22Rv1 (cell line): ENCODE measurements at regions not wholly inside any gene's neighbourhood (a gene's known extent, or its start where the extent isn't known, plus 50 kb on each side); places are given as distances from the start of the nearest gene placed in this dataset.

Experiments used
- H3K27ac ChIP-seq: fragments of 450-650 bp; 2 replicates; pipeline ENCODE4 v1.5.1; 2017
- ZFX ChIP-seq: fragments of 450-650 bp; IDR thresholded peaks from 2 replicates; pipeline ENCODE4 v1.6.1; 2017; ENCODE audit warnings: antibody characterized with exemption, borderline replicate concordance
- TF ChIP-seq, protein P1 (sequence below): fragments of 450-650 bp; IDR thresholded peaks from 2 replicates; pipeline ENCODE4 v1.5.1; 2017; ENCODE audit warnings: mild to moderate bottlenecking

DNA sequence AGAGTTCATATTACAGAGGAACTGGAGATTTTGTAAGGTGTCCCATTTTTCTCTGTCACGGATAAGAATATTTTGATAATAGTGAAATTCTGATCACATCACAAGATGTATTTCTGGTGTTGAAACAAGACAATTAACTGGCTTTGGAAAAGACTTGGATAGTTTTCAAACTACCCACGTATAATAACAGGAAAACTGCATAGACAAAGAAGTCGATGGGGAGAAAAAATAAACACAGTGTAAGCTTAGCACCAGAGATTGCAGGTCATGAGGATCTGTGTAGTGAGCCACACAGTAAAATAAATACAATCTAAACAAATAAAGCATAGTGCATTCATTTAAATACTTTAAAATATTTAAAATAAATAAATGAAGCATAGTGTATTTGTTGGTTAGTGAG, 452.3 kb upstream of the ADAMTS5 start:
- no peak overlapping the region for H3K27ac ChIP-seq
- TF ChIP-seq ZFX, result no peak
- TF ChIP-seq, protein P1, sequence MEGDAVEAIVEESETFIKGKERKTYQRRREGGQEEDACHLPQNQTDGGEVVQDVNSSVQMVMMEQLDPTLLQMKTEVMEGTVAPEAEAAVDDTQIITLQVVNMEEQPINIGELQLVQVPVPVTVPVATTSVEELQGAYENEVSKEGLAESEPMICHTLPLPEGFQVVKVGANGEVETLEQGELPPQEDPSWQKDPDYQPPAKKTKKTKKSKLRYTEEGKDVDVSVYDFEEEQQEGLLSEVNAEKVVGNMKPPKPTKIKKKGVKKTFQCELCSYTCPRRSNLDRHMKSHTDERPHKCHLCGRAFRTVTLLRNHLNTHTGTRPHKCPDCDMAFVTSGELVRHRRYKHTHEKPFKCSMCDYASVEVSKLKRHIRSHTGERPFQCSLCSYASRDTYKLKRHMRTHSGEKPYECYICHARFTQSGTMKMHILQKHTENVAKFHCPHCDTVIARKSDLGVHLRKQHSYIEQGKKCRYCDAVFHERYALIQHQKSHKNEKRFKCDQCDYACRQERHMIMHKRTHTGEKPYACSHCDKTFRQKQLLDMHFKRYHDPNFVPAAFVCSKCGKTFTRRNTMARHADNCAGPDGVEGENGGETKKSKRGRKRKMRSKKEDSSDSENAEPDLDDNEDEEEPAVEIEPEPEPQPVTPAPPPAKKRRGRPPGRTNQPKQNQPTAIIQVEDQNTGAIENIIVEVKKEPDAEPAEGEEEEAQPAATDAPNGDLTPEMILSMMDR, result no peak

DNA sequence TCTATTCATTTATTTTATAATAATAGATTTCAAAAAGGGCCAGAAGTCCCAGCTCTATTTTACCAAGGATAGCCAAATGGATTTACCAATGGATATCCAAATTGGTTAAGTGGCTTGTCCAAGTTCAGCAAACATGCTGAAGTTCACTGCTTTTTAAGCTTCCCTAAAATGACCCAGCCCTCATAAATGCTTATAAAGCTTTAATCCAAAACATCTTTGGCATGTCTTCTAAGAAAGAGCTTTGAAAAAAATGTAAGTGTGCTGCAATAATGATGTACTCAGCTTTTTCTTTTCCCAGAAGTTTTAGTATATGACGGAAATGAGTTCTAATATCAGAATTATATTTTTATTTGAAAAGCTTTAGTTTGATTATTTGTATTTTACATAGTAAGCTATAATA, 451.5 kb upstream of the ADAMTS5 start:
- TF ChIP-seq, protein P1, result no peak
- no peak for TF ChIP-seq ZFX
- H3K27ac ChIP-seq, result no peak overlapping the region

DNA sequence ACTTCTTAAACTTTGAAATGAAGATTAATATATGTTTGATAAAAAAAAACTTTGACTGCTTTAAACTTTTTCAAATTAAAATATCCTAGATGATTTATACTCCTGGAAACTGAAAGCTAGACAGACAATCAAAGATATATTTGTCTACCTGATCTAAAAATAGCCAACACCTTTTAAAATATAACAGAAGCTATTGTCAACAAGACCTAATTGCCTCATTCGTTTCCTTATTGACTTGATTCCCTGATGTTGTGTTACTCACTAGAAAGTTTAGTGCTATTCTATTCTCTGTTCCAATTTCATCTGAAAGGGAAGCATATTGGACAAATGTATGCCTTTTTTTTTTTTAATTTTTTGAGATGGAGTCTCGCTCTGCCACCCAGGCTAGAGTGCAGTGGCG, 445.6 kb upstream of the ADAMTS5 start:
- TF ChIP-seq, protein P1, result no peak
- TF ChIP-seq ZFX, result no peak
- H3K27ac ChIP-seq, result peak overlapping the region; percentile 73

DNA sequence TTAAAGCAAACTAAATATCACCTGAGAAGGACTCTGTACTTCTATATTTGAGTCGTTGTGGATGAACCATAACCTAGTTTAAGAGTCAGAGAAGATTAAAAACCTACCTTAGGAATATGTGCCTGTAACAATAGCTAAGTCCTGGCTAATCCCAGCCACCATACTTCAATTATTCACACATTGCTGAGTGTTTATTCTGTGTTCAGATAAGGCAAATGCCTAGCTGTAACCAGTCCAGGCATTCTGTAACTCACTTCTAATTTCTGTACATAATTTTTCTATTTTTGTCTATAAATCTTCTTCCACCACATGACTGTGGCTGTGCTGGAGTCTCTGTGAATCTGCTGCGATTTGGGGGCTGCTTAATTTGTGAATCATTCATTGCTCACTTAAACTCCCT, 441.9 kb upstream of the ADAMTS5 start:
- H3K27ac ChIP-seq, result no peak overlapping the region
- TF ChIP-seq, protein P1, result no peak
- no peak for TF ChIP-seq ZFX

DNA sequence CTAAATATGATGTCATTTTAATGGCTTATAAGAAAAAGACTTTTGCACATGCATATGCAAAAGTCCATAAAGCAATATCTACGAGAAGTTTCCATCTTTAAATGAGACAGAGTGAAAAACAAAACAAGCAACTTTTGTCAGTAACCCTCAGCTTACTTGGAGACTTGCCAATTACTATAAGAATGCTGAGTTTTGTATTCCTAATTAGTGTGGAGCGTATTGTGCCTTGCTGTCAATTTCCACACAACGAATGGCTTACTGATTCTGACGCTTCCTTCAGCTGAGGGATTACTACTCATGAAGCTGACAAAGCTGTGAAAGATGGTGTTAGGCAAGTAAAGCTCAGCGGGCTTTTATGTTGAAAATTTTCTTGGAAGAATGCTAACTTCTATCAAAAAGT, 440.4 kb upstream of the ADAMTS5 start:
- H3K27ac ChIP-seq, result no peak overlapping the region
- no peak for TF ChIP-seq ZFX
- TF ChIP-seq, protein P1, result no peak

DNA sequence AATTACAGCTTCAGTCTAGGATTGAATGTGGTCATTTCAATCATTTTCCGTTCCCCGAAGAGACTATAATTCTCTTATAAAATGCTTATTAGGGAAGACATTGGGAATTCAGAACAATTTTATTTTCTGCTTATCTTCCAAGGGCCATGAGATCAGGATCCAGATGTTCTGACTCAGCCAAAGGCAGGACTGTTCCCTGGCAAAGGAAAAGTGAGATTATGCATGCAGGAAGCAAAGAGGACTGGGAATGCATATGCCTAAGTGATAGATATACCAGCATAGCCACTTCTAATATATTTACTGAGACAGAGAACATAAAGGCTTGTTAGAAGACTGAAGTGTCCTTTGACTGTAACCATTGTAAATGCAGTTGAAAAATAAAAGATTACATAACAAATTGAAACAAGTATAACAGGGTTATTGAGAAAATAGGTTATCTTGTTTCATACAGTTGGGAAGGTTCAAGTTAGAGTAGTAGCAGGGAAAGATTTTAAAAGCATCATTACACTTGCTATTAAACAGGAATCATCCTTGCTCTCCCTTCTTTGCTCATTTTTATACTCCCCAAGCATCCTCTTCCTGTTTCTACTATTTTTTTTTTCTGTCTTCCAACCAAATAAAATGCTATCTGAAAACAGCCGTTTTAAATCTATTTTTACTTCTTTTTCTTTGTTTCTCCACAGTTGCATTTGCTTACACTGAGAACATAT, 439.6 kb upstream of the ADAMTS5 start:
- TF ChIP-seq, protein P1, result no peak
- no peak for TF ChIP-seq ZFX
- H3K27ac ChIP-seq, result no peak overlapping the region

DNA sequence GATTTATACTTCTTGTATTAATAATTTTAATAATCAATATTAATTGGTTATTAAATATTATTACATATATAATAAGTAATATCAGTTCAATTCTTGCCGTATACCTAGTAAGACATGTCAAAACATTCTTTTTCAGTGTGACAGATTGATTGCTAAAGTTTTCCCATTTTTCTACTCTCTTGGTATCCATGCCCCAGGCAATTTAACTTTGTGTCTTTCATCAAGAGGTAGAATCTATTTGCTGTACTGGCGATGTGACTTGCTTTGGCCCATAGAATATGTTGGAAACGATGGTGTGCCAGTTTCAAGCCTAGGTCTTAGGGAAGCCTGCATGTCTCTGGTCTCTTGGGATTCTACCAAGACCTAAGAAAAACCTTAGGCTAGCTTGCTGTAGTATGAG, 436.1 kb upstream of the ADAMTS5 start:
- TF ChIP-seq, protein P1, result no peak
- no peak for TF ChIP-seq ZFX
- H3K27ac ChIP-seq, result no peak overlapping the region
